HUES48 (cell line): ENCODE measurements at regions not wholly inside any gene's neighbourhood (a gene's known extent, or its start where the extent isn't known, plus 50 kb on each side); places are given as distances from the start of the nearest gene placed in this dataset.

Experiments used
- H3K27ac ChIP-seq: one replicate; pipeline ENCODE4 v1.7.0; 2013; ENCODE audit warnings: low read depth, low read length, inconsistent platforms
- H3K27me3 ChIP-seq: 2 replicates; pipeline ENCODE4 v1.6.1; 2013; ENCODE audit warnings: mild to moderate bottlenecking, low read length; ENCODE audit not compliant: control insufficient read depth, insufficient read depth
- H3K36me3 ChIP-seq: 2 replicates; pipeline ENCODE4 v1.6.1; 2013; ENCODE audit warnings: low read length; ENCODE audit not compliant: control insufficient read depth, insufficient read depth
- H3K4me1 ChIP-seq: 2 replicates; pipeline ENCODE4 v1.6.1; 2013; ENCODE audit warnings: mild to moderate bottlenecking, low read length; ENCODE audit not compliant: control insufficient read depth, insufficient read depth
- H3K4me3 ChIP-seq: 2 replicates; pipeline ENCODE4 v1.5.1; 2013; ENCODE audit warnings: mild to moderate bottlenecking, low read depth, low read length
- H3K9ac ChIP-seq: 2 replicates; pipeline ENCODE4 v1.6.1; 2013; ENCODE audit warnings: mild to moderate bottlenecking, low read depth, low read length, moderate library complexity
- H3K9me3 ChIP-seq: 2 replicates; pipeline ENCODE4 v1.6.1; 2013; ENCODE audit warnings: low read length; ENCODE audit not compliant: control insufficient read depth, insufficient read depth

- Histone ChIP-seq H3K4me1 (no peaks in the 10 kb centered on the region), H3K9ac (no peak overlapping the region), H3K27me3 (no peaks in the 10 kb centered on the region), H3K4me3 (no peak overlapping the region), H3K36me3 (no peaks in the 10 kb centered on the region), H3K9me3 (no peaks in the 10 kb centered on the region), H3K27ac (no peak overlapping the region)
Measured at GRCh38 chr4:122073615-122074014, 78.5 kb upstream of the BLTP1 start.

GRCh38 chr4:122065915-122066314 lies 86.2 kb upstream of the BLTP1 start:
- H3K27me3 ChIP-seq, result no peaks in the 10 kb centered on the region
- no peaks in the 10 kb centered on the region for H3K36me3 ChIP-seq
- H3K9ac ChIP-seq, result no peak overlapping the region
- H3K4me1 ChIP-seq, result no peaks in the 10 kb centered on the region
- H3K27ac ChIP-seq, result no peak overlapping the region
- H3K9me3 ChIP-seq, result no peaks in the 10 kb centered on the region
- no peak overlapping the region for H3K4me3 ChIP-seq

GRCh38 chr4:122065149-122065548 lies 87.0 kb upstream of the BLTP1 start:
- Histone ChIP-seq H3K9ac (no peak overlapping the region), H3K4me1 (no peaks in the 10 kb centered on the region), H3K36me3 (no peaks in the 10 kb centered on the region), H3K4me3 (no peak overlapping the region), H3K27ac (no peak overlapping the region), H3K9me3 (no peaks in the 10 kb centered on the region), H3K27me3 (no peaks in the 10 kb centered on the region)

- H3K4me1 ChIP-seq, result no peaks in the 10 kb centered on the region
- H3K36me3 ChIP-seq, result no peaks in the 10 kb centered on the region
- no peak overlapping the region for H3K27ac ChIP-seq
- no peak overlapping the region for H3K4me3 ChIP-seq
- no peak overlapping the region for H3K9ac ChIP-seq
- H3K9me3 ChIP-seq, result no peaks in the 10 kb centered on the region
- no peaks in the 10 kb centered on the region for H3K27me3 ChIP-seq
Measured at GRCh38 chr4:122053186-122053585, 98.9 kb upstream of the BLTP1 start.

GRCh38 chr4:122052677-122053076 lies 99.5 kb upstream of the BLTP1 start:
- no peak overlapping the region for H3K9ac ChIP-seq
- H3K4me3 ChIP-seq, result no peak overlapping the region
- H3K4me1 ChIP-seq, result no peaks in the 10 kb centered on the region
- H3K9me3 ChIP-seq, result no peaks in the 10 kb centered on the region
- H3K36me3 ChIP-seq, result no peaks in the 10 kb centered on the region
- H3K27ac ChIP-seq, result no peak overlapping the region
- H3K27me3 ChIP-seq, result no peaks in the 10 kb centered on the region

- Histone ChIP-seq H3K27me3 (no peaks in the 10 kb centered on the region), H3K27ac (no peak overlapping the region), H3K9me3 (no peaks in the 10 kb centered on the region), H3K9ac (no peak overlapping the region), H3K4me3 (no peak overlapping the region), H3K4me1 (no peaks in the 10 kb centered on the region), H3K36me3 (no peaks in the 10 kb centered on the region)
Measured at GRCh38 chr4:122050841-122051240, 99.0 kb upstream of the TRPC3 start.

- no peak overlapping the region for H3K27ac ChIP-seq
- H3K9me3 ChIP-seq, result no peaks in the 10 kb centered on the region
- H3K9ac ChIP-seq, result no peak overlapping the region
- H3K27me3 ChIP-seq, result no peaks in the 10 kb centered on the region
- H3K4me1 ChIP-seq, result no peaks in the 10 kb centered on the region
- H3K4me3 ChIP-seq, result no peak overlapping the region
- no peaks in the 10 kb centered on the region for H3K36me3 ChIP-seq
Measured at GRCh38 chr4:122047456-122048425, 95.9 kb upstream of the TRPC3 start.

GRCh38 chr4:122046255-122046654 lies 94.4 kb upstream of the TRPC3 start:
- Histone ChIP-seq H3K9ac (no peak overlapping the region), H3K9me3 (no peaks in the 10 kb centered on the region), H3K27ac (no peak overlapping the region), H3K36me3 (no peaks in the 10 kb centered on the region), H3K4me3 (no peak overlapping the region), H3K27me3 (no peaks in the 10 kb centered on the region), H3K4me1 (no peaks in the 10 kb centered on the region)

GRCh38 chr4:122045533-122045932 lies 93.7 kb upstream of the TRPC3 start:
- no peaks in the 10 kb centered on the region for H3K36me3 ChIP-seq
- H3K27me3 ChIP-seq, result no peaks in the 10 kb centered on the region
- H3K9ac ChIP-seq, result no peak overlapping the region
- no peaks in the 10 kb centered on the region for H3K9me3 ChIP-seq
- no peak overlapping the region; the same call in 1 of the 2 replicates for H3K4me3 ChIP-seq
- no peak overlapping the region for H3K27ac ChIP-seq
- no peaks in the 10 kb centered on the region for H3K4me1 ChIP-seq

- Histone ChIP-seq H3K9ac (no peak overlapping the region), H3K27me3 (no peaks in the 10 kb centered on the region), H3K4me1 (no peaks in the 10 kb centered on the region), H3K4me3 (no peak overlapping the region), H3K27ac (no peak overlapping the region), H3K9me3 (no peaks in the 10 kb centered on the region), H3K36me3 (no peaks in the 10 kb centered on the region)
Measured at GRCh38 chr4:122044501-122044900, 92.6 kb upstream of the TRPC3 start.

- Histone ChIP-seq H3K27ac (no peak overlapping the region), H3K27me3 (no peaks in the 10 kb centered on the region), H3K9me3 (no peaks in the 10 kb centered on the region), H3K4me3 (no peak overlapping the region), H3K9ac (no peak overlapping the region), H3K4me1 (no peaks in the 10 kb centered on the region), H3K36me3 (no peaks in the 10 kb centered on the region)
Measured at GRCh38 chr4:122041312-122041711, 89.5 kb upstream of the TRPC3 start.
